ENCODE measurements at regions not wholly inside any gene's neighbourhood (a gene's known extent, or its start where the extent isn't known, plus 50 kb on each side); places are given as distances from the start of the nearest gene placed in this dataset.

GRCh38 chr2:116160657-116161056 is 1653.8 kb upstream of the DDX18 start:
- Histone ChIP-seq H3K79me2 (ENCODE audit: control insufficient read depth, insufficient read depth, low read length) (no peaks in the 10 kb centered on the region), H3K9ac (ENCODE audit: control insufficient read depth, insufficient read depth, low read length) (no peak overlapping the region), H4K20me1 (ENCODE audit: control insufficient read depth, insufficient read depth) (no peaks in the 10 kb centered on the region), H3K9me3 (replicated peaks; ENCODE audit: control insufficient read depth, insufficient read depth, low read length) (no peaks in the 10 kb centered on the region), H3K36me3 (ENCODE audit: control insufficient read depth in 2 of 2, insufficient read depth in 2 of 2, low read length in 1 of 2) (no peaks in the 10 kb centered on the region), H2AFZ (ENCODE audit: control insufficient read depth, low read depth, low read length) (no peak overlapping the region), H3K4me3 (no peak overlapping the region), H3K4me1 (ENCODE audit: control insufficient read depth, insufficient read depth, low read length) (no peaks in the 10 kb centered on the region), H3K27ac (ENCODE audit: control insufficient read depth, insufficient read depth) (no peak overlapping the region), H3K27me3 (replicated peaks in 1 of 2; ENCODE audit: control insufficient read depth in 2 of 2, insufficient read depth in 2 of 2, low read length in 1 of 2) (no peaks in the 10 kb centered on the region), H3K4me2 (ENCODE audit: control insufficient read depth, insufficient read depth) (no peak overlapping the region)
- ChIA-PET POLR2A (no interaction called here), CTCF (no interaction called here), RAD21 (ENCODE audit: unreplicated experiment) (no interaction called here), SMC1A (ENCODE audit: uncharacterized antibody, unreplicated experiment) (no interaction called here)
- DNase-seq (ENCODE audit: low read depth, low spot score) (no peak), FAIRE-seq (no peak), ATAC-seq (no peak)
- in situ Hi-C loops (cut with MboI) (no loop called here), intact Hi-C loops (cut with micrococcal nuclease; ENCODE audit: unreplicated experiment) (no loop called here)
- 7% methylated on average over 5 of the region's 5 CpGs for whole genome bisulfite sequencing (ENCODE audit: insufficient coverage, insufficient replicate concordance, low lambda C conversion rate, missing lambda C conversion rate)
- BruUV-seq (replicated peaks): no TSS peak
- TF ChIP-seq CHD1 (IDR thresholded peaks at IDR 0.05; ENCODE audit: low read depth, low read length): no peak
- TF ChIP-seq POLR2AphosphoS5 (IDR thresholded peaks at IDR 0.05; ENCODE audit: low read length): no peak
- TF ChIP-seq NR2C1 (IDR thresholded peaks at IDR 0.05): no peak
- TF ChIP-seq LARP7 (IDR thresholded peaks at IDR 0.05): no peak
- TF ChIP-seq GATAD2B (conservative IDR thresholded peaks at IDR 0.05; ENCODE audit: low read depth): no peak
- no peak for TF ChIP-seq BCL3 (IDR thresholded peaks at IDR 0.05; ENCODE audit: borderline replicate concordance, insufficient read depth, low read depth, low read length, poor library complexity, severe bottlenecking)
- TF ChIP-seq RELA (IDR thresholded peaks at IDR 0.05; ENCODE audit: borderline replicate concordance, partially characterized antibody): no peak
- no peak for TF ChIP-seq SUZ12 (IDR thresholded peaks at IDR 0.05; ENCODE audit: unreplicated experiment)
- TF ChIP-seq, protein P1, sequence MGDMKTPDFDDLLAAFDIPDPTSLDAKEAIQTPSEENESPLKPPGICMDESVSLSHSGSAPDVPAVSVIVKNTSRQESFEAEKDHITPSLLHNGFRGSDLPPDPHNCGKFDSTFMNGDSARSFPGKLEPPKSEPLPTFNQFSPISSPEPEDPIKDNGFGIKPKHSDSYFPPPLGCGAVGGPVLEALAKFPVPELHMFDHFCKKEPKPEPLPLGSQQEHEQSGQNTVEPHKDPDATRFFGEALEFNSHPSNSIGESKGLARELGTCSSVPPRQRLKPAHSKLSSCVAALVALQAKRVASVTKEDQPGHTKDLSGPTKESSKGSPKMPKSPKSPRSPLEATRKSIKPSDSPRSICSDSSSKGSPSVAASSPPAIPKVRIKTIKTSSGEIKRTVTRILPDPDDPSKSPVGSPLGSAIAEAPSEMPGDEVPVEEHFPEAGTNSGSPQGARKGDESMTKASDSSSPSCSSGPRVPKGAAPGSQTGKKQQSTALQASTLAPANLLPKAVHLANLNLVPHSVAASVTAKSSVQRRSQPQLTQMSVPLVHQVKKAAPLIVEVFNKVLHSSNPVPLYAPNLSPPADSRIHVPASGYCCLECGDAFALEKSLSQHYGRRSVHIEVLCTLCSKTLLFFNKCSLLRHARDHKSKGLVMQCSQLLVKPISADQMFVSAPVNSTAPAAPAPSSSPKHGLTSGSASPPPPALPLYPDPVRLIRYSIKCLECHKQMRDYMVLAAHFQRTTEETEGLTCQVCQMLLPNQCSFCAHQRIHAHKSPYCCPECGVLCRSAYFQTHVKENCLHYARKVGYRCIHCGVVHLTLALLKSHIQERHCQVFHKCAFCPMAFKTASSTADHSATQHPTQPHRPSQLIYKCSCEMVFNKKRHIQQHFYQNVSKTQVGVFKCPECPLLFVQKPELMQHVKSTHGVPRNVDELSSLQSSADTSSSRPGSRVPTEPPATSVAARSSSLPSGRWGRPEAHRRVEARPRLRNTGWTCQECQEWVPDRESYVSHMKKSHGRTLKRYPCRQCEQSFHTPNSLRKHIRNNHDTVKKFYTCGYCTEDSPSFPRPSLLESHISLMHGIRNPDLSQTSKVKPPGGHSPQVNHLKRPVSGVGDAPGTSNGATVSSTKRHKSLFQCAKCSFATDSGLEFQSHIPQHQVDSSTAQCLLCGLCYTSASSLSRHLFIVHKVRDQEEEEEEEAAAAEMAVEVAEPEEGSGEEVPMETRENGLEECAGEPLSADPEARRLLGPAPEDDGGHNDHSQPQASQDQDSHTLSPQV (IDR thresholded peaks at IDR 0.05): no peak
- no peak for TF ChIP-seq ZNF207 (IDR thresholded peaks at IDR 0.05; ENCODE audit: borderline replicate concordance)
- no peak for TF ChIP-seq POU2F2 (IDR thresholded peaks at IDR 0.05; ENCODE audit: borderline replicate concordance, low read depth, low read length)
- no peak for TF ChIP-seq NFIC (IDR thresholded peaks at IDR 0.05; ENCODE audit: low read depth, low read length)
- no peak for TF ChIP-seq RUNX3 (IDR thresholded peaks at IDR 0.05; ENCODE audit: low read length)
- no peak for TF ChIP-seq SPI1 (IDR thresholded peaks at IDR 0.05; ENCODE audit: borderline replicate concordance, insufficient read depth, low read depth, low read length)
- no peak for TF ChIP-seq SIX5 (IDR thresholded peaks at IDR 0.05; ENCODE audit: low read depth, low read length, severe bottlenecking)
- TF ChIP-seq RAD51 (IDR thresholded peaks at IDR 0.05): no peak
- no peak for TF ChIP-seq ZNF384 (IDR thresholded peaks at IDR 0.05; ENCODE audit: borderline replicate concordance, low read depth, low read length)
- TF ChIP-seq BCL11A (IDR thresholded peaks at IDR 0.05; ENCODE audit: low read depth, low read length): no peak
- TF ChIP-seq JUNB (IDR thresholded peaks at IDR 0.05): no peak

Data from GM12878 (cell line).